ENCODE measurements at regions not wholly inside any gene's neighbourhood (a gene's known extent, or its start where the extent isn't known, plus 50 kb on each side); places are given as distances from the start of the nearest gene placed in this dataset.

- Mint-ChIP-seq H3K27ac (ENCODE audit: unreplicated experiment) (no peak overlapping the region), H3K27me3 (ENCODE audit: unreplicated experiment) (peaks cover 4% of the 10 kb centered on the region), H3K4me3 (ENCODE audit: unreplicated experiment) (no peak overlapping the region), H3K9me3 (ENCODE audit: unreplicated experiment) (no peaks in the 10 kb centered on the region), H3K4me1 (ENCODE audit: unreplicated experiment) (no peaks in the 10 kb centered on the region), H3K36me3 (ENCODE audit: low read depth, unreplicated experiment) (no peaks in the 10 kb centered on the region)
- TF ChIP-seq CTCF (IDR thresholded peaks at IDR 0.05; ENCODE audit: unreplicated experiment): no peak
- no peak for DNase-seq (ENCODE audit: low spot score)
Observed at GRCh38 chr2:60252581-60253150, 300.8 kb downstream of the BCL11A start.

GRCh38 chr2:60251247-60251646 lies 302.2 kb downstream of the BCL11A start:
- no peak for TF ChIP-seq CTCF (IDR thresholded peaks at IDR 0.05; ENCODE audit: unreplicated experiment)
- Mint-ChIP-seq H3K4me3 (ENCODE audit: unreplicated experiment) (no peak overlapping the region), H3K4me1 (ENCODE audit: unreplicated experiment) (no peaks in the 10 kb centered on the region), H3K36me3 (ENCODE audit: low read depth, unreplicated experiment) (no peaks in the 10 kb centered on the region), H3K27ac (ENCODE audit: unreplicated experiment) (no peak overlapping the region), H3K9me3 (ENCODE audit: unreplicated experiment) (no peaks in the 10 kb centered on the region), H3K27me3 (ENCODE audit: unreplicated experiment) (peaks cover 4% of the 10 kb centered on the region)
- no peak for DNase-seq (ENCODE audit: low spot score)

GRCh38 chr2:60249879-60250278 lies 303.6 kb downstream of the BCL11A start:
- no peak for TF ChIP-seq CTCF (IDR thresholded peaks at IDR 0.05; ENCODE audit: unreplicated experiment)
- no peak for DNase-seq (ENCODE audit: low spot score)
- Mint-ChIP-seq H3K9me3 (ENCODE audit: unreplicated experiment) (no peaks in the 10 kb centered on the region), H3K27me3 (ENCODE audit: unreplicated experiment) (peaks cover 4% of the 10 kb centered on the region), H3K4me3 (ENCODE audit: unreplicated experiment) (no peak overlapping the region), H3K4me1 (ENCODE audit: unreplicated experiment) (peaks cover 2% of the 10 kb centered on the region), H3K27ac (ENCODE audit: unreplicated experiment) (no peak overlapping the region), H3K36me3 (ENCODE audit: low read depth, unreplicated experiment) (no peaks in the 10 kb centered on the region)

GRCh38 chr2:60247471-60247870 lies 306.0 kb downstream of the BCL11A start:
- no peaks in the 10 kb centered on the region for H3K9me3 Mint-ChIP-seq (ENCODE audit: unreplicated experiment)
- no peak for TF ChIP-seq CTCF (IDR thresholded peaks at IDR 0.05; ENCODE audit: unreplicated experiment)
- peaks cover 2% of the 10 kb centered on the region for H3K4me1 Mint-ChIP-seq (ENCODE audit: unreplicated experiment)
- H3K4me3 Mint-ChIP-seq (ENCODE audit: unreplicated experiment): no peak overlapping the region
- H3K36me3 Mint-ChIP-seq (ENCODE audit: low read depth, unreplicated experiment): no peaks in the 10 kb centered on the region
- H3K27me3 Mint-ChIP-seq (ENCODE audit: unreplicated experiment): peaks cover 4% of the 10 kb centered on the region
- no peak for DNase-seq (ENCODE audit: low spot score)
- H3K27ac Mint-ChIP-seq (ENCODE audit: unreplicated experiment): no peak overlapping the region

- H3K4me1 Mint-ChIP-seq (ENCODE audit: unreplicated experiment): peaks cover 2% of the 10 kb centered on the region
- no peak overlapping the region for H3K4me3 Mint-ChIP-seq (ENCODE audit: unreplicated experiment)
- H3K36me3 Mint-ChIP-seq (ENCODE audit: low read depth, unreplicated experiment): no peaks in the 10 kb centered on the region
- H3K9me3 Mint-ChIP-seq (ENCODE audit: unreplicated experiment): no peaks in the 10 kb centered on the region
- DNase-seq (ENCODE audit: low spot score): no peak
- no peak for TF ChIP-seq CTCF (IDR thresholded peaks at IDR 0.05; ENCODE audit: unreplicated experiment)
- H3K27ac Mint-ChIP-seq (ENCODE audit: unreplicated experiment): no peak overlapping the region
- peaks cover 4% of the 10 kb centered on the region for H3K27me3 Mint-ChIP-seq (ENCODE audit: unreplicated experiment)
Observed at GRCh38 chr2:60246583-60246982, 306.9 kb downstream of the BCL11A start.
